ENCODE measurements at regions not wholly inside any gene's neighbourhood (a gene's known extent, or its start where the extent isn't known, plus 50 kb on each side); places are given as distances from the start of the nearest gene placed in this dataset.

DNA sequence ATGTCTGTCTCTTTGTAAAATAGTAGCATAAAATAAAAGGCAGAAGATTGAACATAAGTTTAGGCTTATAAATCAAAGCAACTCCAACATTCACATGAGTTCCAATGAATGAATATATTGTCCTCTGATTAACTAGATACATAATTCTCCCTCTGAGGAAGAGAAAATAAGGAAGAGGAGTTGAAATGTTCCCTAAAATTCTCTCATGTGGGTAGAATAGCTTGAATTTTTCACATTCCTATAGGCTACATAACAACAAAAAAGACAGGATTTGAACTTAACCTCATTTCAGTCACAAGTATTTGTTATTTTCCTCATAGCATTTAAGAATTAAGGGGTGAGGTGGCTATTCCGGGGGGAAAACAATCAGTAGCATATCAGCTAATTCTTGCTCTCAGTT is 462.4 kb upstream of the NDST4 start:
- DNase-seq (ENCODE audit: low read depth, low spot score) (no peak), ATAC-seq (no peak)
- no peak overlapping the region for H3K4me3 ChIP-seq (ENCODE audit: low read depth in 2 of 2, low read length in 2 of 2)
- CTCF ChIA-PET = no interaction called here
- no peak overlapping the region for H3K27ac ChIP-seq (ENCODE audit: low read length)
- no TSS peak for BruUV-seq (replicated peaks)
- intact Hi-C loops (cut with micrococcal nuclease; ENCODE audit: unreplicated experiment) (no loop called here), in situ Hi-C loops (cut with HindIII; ENCODE audit: low pct_unique_long_range_greater_than_20kb, low sequenced_read_pairs) (no loop called here)
- no peaks in the 10 kb centered on the region for H3K27me3 ChIP-seq (ENCODE audit: control insufficient read depth, insufficient read depth, low read length)
- H3K9me3 ChIP-seq (ENCODE audit: control insufficient read depth, insufficient read depth, low read depth, low read length) = no peaks in the 10 kb centered on the region
- no peaks in the 10 kb centered on the region for H3K36me3 ChIP-seq (ENCODE audit: control insufficient read depth, insufficient read depth, low read length)
- POLR2A ChIA-PET = no interaction called here
- no peak for TF ChIP-seq TCF7L2 (IDR thresholded peaks at IDR 0.05; ENCODE audit: low read depth, low read length)
- TF ChIP-seq POLR2AphosphoS5 (IDR thresholded peaks at IDR 0.05; ENCODE audit: low read depth, low read length) = no peak
- TF ChIP-seq CTCF (IDR thresholded peaks at IDR 0.05) = no peak
- no peak for TF ChIP-seq SIN3A (IDR thresholded peaks at IDR 0.05; ENCODE audit: borderline replicate concordance, insufficient read depth, low read depth, low read length)
- no peak for TF ChIP-seq REST (IDR thresholded peaks at IDR 0.05; ENCODE audit: insufficient read depth in 1 of 2, low read depth in 2 of 2, low read length in 1 of 2)
- H3K4me1 ChIP-seq (ENCODE audit: control insufficient read depth, insufficient read depth, low read length) = no peaks in the 10 kb centered on the region

GRCh38 chr4:115562506-115562905 is 449.1 kb upstream of the NDST4 start:
- DNase-seq (ENCODE audit: low read depth, low spot score) (no peak), ATAC-seq (no peak)
- BruUV-seq (replicated peaks) = no TSS peak
- ChIA-PET POLR2A (no interaction called here), CTCF (no interaction called here)
- Histone ChIP-seq H3K27me3 (ENCODE audit: control insufficient read depth, insufficient read depth, low read length) (no peaks in the 10 kb centered on the region), H3K4me3 (ENCODE audit: low read depth in 2 of 2, low read length in 2 of 2) (no peak overlapping the region), H3K27ac (ENCODE audit: low read length) (no peak overlapping the region), H3K36me3 (ENCODE audit: control insufficient read depth, insufficient read depth, low read length) (no peaks in the 10 kb centered on the region), H3K4me1 (ENCODE audit: control insufficient read depth, insufficient read depth, low read length) (no peaks in the 10 kb centered on the region), H3K9me3 (ENCODE audit: control insufficient read depth, insufficient read depth, low read depth, low read length) (no peaks in the 10 kb centered on the region)
- intact Hi-C loops (cut with micrococcal nuclease; ENCODE audit: unreplicated experiment) = no loop called here
- in situ Hi-C loops (cut with HindIII; ENCODE audit: low pct_unique_long_range_greater_than_20kb, low sequenced_read_pairs) = no loop called here
- no peak for TF ChIP-seq TCF7L2 (IDR thresholded peaks at IDR 0.05; ENCODE audit: low read depth, low read length)
- no peak for TF ChIP-seq SIN3A (IDR thresholded peaks at IDR 0.05; ENCODE audit: borderline replicate concordance, insufficient read depth, low read depth, low read length)
- no peak for TF ChIP-seq REST (IDR thresholded peaks at IDR 0.05; ENCODE audit: insufficient read depth in 1 of 2, low read depth in 2 of 2, low read length in 1 of 2)
- no peak for TF ChIP-seq CTCF (IDR thresholded peaks at IDR 0.05)
- TF ChIP-seq POLR2AphosphoS5 (IDR thresholded peaks at IDR 0.05; ENCODE audit: low read depth, low read length) = no peak
